ENCODE measurements at regions not wholly inside any gene's neighbourhood (a gene's known extent, or its start where the extent isn't known, plus 50 kb on each side); places are given as distances from the start of the nearest gene placed in this dataset.

DNA sequence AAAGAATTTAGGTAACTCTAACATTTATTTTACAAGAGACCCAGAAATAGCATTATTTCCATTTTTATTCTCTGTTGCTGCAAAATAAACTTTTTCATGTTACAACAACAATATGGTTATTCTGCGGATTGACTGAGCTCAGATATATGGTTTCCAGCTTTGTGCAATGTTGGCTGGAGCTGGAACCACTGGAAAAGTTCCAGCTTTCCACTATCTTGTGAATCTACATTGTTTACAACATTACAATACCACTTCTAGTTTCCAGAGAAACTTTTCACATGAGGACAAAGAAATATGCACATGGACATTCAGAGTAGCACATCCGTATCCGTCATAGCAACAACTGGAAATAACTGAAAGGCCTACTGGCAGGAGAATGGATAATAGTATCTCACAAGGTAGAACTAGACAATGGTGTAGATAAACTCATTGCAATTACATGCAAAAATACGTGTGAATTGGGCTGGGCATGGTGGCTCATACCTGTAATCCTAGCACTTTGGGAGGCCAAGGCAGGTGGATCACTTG, 436.1 kb upstream of the ADAMTS16 start:
- DNase-seq (ENCODE audit: low read depth in 3 of 3): no peak

DNA sequence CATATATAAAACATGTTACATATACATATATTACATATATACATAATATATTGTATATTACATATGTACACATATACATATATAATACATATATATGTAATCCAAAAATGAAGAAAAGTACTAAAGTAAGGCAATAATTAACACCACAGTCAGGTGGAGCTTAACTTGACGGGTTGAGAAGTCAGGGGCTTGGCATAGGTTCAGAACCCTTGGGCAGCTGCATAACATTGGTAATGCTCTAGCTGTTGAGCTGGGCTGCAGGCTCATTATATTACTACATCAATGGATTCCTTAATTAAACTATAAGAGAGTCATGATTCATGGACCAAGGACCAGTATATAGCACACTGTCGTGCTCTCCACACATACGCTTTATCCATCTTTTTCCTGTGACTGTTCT, 435.2 kb upstream of the ADAMTS16 start:
- DNase-seq (ENCODE audit: low read depth in 3 of 3): no peak

DNA sequence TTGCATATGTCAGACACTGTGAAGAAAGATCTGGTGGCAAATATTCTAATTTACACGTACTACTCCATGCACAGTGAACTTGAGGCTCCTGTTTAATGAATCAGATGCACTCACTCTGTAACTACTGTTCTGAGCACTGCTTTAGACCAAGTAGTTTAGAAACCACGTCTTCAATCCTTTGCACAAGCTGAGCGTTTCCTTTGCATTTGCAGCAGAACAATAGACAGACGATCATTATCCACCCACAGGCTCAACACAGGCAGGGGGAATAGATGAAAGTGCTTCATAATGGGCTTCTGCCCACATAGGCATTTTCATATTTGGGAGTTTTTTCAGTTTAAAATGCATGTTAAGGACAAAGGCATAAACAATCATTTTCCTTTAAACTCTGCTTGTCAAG, 423.3 kb upstream of the ADAMTS16 start:
- DNase-seq (ENCODE audit: low read depth in 3 of 3): no peak

DNA sequence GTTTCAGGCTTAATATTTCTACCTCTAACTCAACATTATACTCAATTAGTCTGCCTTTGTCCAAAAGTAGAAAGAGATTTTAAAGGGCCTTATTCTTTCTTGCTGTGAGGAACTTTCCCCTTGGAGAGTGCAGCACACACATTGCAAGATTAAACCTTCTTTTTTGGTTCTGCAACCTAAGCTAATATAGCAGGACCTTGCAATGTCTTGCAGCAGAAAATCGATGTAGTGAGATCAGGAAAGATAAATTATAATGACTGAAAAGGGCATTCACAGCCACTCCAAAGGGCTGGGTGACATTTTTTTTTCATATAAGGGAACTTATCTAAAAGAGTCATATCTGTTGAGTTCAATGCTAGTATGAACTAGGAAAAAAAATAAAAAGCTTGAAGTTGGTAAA, 422.7 kb upstream of the ADAMTS16 start:
- no peak for DNase-seq (ENCODE audit: low read depth in 3 of 3)

DNA sequence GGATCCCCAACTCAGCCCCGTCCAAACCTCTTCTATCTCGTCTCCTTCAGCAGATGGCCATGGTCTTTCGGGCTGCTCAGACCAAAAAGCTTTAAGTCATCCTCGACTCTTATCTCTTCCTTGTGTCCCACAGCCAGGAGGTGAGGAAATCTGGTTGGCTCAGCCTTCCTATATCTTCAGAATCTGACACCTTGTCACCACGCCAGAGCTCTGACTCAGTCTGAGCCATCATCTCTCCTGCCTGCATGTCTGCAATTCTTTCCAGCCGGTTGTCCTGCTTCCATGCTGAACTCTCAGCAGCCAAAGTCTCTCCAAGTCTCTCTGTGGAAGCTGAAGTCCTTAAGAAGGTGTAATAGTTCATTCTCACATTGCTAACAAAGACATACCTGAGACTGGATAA, 419.3 kb upstream of the ADAMTS16 start:
- no peak for DNase-seq (ENCODE audit: low read depth in 3 of 3)

DNA sequence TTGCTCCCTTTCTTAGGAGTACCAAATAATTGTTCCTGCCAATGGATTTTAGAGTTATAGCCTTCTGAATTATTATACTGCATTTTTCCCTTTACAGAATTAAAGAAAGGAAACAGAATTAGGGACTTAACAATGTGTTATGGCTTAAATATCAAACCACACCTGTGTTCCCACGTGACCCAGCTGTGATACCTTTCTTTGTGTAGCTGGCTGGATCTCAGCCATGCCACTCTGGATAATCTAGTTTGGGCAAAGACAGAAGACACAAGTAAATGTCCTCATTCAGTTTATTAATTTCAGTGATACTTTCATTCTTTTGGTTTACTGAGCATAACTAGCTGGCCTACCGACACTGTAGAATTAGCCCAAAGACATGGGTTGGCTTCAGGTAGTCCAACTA, 417.2 kb upstream of the ADAMTS16 start:
- DNase-seq (ENCODE audit: low read depth in 3 of 3): no peak

DNA sequence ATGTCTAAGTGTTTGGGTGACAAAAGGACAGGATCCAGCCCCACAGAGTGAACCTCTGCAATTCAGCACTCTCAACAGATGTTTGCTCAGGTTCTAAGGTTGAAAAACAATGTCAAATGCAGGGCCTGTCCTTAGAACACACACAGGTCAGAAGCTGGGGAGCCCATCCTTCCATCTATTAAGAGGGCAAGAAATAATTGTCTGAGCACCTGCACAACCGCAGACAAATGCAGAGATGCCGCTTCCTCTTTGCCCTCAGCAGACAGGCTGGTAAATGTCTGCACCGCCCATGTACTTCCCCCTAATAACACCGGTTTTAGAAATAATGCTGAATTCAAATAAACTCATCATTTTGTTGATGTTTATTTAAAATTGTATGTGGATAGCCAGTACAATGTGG, 414.5 kb upstream of the ADAMTS16 start:
- DNase-seq (ENCODE audit: low read depth in 3 of 3): no peak

DNA sequence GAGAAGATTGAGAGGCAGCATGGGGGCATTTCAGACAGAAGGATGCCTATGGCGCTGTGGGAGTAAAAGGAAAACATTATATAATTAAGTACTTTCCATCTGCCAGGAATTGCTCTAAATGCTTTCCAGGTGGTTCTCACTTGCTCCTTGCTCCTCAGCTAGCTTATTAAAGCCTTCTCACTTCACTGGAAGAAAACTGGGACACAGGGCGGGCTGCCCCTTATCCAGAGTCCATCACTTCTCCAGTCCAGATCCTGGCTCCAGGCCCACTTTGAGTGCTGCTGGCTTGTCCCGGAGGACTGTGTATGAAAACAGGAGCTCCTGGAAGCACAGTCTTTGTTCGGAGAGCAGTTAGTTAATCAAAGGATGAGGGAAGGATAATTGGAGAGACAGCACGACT, 409.9 kb upstream of the ADAMTS16 start:
- DNase-seq (ENCODE audit: low read depth in 3 of 3): no peak

DNA sequence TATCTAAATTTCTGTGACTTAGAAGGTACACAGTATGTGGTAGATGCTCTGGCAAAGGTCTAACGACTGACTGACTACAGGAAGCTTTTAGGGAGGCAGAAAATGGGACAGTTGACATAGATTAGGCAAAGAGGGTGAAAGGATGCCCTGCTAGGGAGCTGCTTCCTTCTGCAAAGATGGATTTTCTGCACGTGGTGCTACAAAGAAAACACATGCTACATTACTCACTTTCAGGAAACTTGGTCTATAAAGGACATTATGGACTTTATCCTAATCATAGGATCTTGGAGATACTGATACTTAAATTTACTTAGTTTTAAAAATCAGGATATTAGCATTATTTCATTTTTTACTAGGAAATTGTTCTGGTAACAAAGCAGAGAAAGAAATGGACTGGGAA, 405.8 kb upstream of the ADAMTS16 start:
- DNase-seq (ENCODE audit: low read depth in 3 of 3): no peak

DNA sequence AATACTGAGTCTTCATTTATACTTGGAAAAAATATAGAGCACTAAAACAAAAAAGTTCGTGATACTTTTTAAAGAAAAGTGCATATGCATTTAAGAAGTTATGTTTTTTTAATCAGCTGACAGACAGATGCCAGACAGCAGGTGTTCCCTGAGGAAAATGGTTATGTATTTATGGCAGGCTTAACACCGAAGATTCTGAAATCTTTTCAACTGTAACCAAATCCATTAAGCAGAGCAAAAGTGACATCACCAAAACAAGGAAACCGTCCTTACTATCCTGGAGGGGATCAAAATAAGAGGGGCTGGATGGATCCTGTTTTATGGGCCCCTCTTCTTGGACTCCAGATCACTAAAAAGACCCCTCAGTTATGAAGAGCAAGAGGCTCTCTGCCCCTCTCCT, 404.9 kb upstream of the ADAMTS16 start:
- DNase-seq (ENCODE audit: low read depth in 3 of 3): no peak

DNA sequence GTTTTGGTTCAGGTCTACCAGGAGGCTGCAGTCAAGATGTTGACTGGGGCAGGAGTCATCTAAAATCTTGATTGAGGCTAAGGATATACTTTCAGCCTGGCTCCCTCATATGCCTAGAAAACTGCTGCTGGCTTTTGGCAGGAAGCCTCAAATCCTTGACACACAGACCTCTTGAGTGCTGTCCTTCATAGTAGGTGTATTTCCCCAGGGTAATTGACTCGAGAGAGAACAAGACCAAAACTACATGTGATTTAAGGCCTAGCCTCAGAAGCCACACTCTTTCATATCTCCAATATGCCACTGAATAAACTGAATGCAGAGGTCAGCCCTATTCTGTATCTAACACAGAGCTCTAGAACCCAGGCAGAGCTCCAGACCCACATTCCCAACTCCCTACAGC, 402.3 kb upstream of the ADAMTS16 start:
- no peak for DNase-seq (ENCODE audit: low read depth in 3 of 3)

DNA sequence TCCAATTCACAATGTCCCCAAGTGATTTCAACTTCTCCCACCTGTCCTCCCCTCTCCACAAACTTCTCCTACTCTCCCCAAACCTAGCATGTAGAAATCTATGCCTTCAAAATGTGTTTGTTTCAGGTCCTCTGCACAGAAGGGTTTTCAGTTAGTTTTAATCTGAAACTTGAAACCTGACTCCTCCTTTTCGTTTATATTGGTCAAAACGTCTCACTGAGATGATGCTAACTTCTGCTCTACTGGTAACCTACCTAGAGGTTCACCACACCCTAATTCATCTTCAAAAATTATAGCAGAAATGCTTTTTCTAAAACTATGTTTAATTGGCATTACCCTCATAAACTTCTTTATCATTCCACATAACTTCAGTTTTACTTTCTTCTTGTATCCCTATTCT, 401.8 kb upstream of the ADAMTS16 start:
- DNase-seq (ENCODE audit: low read depth in 3 of 3): no peak

DNA sequence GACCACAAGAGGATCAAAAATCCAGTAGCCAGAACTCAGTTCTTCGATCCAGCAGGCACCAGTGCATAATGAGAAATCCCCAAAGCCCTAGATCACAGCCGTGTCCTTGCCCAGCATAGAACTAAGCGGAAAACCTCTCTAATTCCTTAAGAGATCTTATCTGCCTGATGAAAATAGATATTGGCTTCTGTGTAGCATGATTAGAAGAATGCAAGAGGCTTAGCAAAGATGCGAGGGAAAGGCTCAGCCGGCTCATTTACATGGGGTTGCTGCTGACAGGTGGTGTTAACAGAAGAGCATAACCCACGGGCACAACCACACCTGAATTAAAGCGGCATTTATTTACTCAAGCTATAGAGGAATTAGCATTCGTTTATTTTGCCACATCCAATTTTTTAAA, 400.0 kb upstream of the ADAMTS16 start:
- no peak for DNase-seq (ENCODE audit: low read depth in 3 of 3)

DNA sequence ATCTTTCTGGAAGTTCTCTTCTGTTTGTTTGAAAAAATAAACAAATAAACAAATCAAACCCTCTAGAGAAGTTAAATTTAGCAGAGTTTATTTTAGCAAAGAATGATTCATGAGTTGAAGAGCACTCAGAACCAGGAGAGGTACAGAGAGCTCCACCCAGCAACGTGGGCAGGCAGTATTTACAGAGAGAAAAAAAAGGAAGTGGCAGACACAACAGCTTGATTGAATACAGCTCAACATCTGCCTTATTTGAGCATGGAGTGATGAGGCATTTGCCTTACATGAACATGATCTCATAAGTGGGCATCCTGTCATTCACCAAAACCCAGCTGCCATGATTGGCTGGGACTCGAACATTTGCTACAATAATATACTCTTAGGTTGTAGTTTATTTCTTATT, 381.6 kb upstream of the ADAMTS16 start:
- no peak for DNase-seq (ENCODE audit: low read depth in 3 of 3)

DNA sequence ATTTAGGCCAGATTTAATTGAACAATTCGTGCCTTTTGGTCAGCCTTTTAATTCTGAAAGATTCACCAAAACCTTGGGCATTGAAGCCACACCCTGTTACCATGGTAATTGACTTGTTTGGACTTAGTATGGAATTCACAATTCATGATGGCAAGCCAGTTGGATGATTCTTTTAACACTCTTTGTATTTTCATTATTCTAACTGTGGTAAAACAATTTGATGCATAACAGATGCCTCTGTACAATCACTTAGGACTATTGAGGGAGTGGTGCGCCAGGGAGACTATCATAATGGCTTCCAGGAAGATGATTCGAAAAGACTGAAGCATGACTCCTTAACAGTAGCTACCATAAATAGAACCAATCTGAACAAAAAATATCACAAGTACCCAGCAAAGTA, 381.1 kb upstream of the ADAMTS16 start:
- no peak for DNase-seq (ENCODE audit: low read depth in 3 of 3)

DNA sequence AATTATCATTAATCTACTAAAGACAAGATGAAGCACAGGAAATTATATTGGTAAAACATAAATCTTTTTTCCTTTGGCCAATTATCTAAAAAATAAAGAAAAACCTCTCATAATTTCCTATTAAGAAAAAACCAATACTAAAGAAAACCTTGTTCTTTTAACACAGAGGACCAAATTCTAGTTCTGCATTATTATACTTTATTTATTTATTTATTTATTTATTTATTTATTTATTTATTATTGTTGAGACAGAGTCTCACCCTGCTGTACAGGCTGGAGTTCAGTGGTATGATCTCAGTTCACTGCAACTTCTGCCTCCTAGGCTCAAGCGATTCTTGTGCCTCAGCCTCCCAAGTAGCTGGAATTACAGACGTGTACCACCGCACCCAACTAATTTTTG, 377.8 kb upstream of the ADAMTS16 start:
- no peak for DNase-seq (ENCODE audit: low read depth in 3 of 3)

DNA sequence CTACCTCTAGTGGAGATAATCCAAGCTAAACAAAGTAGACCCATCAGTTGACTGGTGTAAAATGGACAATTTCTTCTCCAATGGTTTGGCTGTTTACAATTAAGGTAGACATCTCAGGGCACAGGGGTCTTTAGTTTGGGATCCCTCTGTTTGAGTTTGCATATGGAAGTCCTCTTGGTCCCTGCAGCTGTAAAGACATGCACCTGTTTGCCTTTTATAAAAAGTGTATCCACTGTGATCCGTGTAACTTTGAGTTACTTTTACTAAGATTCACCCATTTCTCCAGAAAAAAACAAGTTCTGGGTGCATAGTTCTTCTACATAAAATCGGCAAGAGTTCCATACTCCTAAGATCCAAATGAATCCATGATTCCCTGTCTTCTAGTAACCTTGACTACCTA, 374.7 kb upstream of the ADAMTS16 start:
- DNase-seq (ENCODE audit: low read depth in 3 of 3): no peak

DNA sequence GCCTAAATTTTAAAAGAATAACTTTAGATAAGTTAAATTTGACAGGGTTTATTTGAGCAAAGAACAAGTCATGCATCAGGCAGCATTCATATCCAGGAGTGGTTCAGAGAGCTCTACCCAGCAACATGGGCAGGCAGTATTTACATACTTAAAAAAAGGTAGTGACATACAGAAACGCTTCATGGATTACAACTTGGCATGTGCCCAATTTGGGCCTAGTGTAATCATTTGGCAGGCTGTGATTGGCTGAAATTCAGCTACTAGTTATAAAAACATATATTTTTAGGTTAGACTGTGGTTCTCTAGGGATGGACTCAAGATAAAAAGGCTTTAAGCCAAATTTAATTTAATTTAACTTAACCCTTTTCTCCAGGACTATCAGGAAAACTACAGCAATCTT, 374.0 kb upstream of the ADAMTS16 start:
- no peak for DNase-seq (ENCODE audit: low read depth in 3 of 3)

DNA sequence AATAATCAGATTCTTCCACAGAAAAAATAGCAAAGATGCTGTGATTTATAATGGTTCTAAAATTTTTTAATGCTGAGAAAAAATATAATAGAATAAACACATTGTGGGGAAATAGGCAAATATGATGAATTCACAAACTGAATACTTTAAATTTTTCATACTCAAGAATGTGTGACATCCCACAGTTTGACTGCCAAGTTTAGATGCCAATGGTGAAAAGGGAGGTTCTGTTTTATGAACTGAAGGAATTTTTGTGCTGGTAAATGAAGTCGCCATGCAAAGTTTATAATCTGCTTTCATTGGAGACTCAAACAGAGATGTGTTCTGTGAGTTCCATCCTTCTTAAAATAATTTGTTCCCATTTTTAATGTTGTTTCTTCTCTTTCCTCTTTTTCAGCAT, 367.5 kb upstream of the ADAMTS16 start:
- no peak for DNase-seq (ENCODE audit: low read depth in 3 of 3)

DNA sequence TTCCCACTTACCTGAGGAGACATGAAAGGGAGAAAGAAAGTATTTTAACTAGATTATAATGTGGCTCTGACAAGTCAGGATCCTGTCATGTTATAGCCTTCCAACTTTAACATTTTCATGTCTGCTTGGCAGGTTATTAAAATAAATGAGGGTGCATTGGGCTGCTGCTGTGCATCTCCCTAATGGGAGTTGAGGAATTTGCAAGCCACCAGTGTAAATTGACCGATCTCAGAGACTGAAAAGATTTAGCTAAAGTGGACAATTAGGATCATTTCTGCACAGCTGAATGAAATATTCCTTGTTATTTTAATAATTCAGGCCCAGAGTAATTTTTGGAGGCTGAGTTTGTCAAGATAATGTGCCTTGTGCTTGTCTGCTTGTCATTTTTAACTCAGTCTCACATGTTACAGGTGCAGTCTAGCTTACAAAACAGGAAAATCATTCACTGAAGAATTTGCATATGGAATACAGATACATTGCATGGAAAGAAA, 366.3 kb upstream of the ADAMTS16 start:
- DNase-seq (ENCODE audit: low read depth in 3 of 3): no peak

DNA sequence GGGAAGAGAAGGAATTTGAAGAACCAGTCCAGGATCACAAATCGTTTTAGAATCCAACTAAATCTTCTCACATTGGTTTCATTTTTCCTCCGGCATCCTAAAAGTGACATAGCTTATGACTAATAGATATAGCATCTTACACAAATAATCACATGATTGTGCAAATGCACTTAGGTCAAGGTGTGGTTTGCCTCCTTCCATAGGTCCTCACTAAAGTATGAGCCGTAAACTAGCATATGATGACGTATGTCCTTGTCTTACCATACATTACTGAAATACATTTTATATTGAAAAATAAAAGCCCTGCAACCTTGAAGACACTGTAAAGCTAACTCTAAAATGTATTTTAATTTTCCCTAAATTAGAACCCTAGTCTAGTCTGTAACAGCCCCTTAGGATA, 362.7 kb upstream of the ADAMTS16 start:
- no peak for DNase-seq (ENCODE audit: low read depth in 3 of 3)

DNA sequence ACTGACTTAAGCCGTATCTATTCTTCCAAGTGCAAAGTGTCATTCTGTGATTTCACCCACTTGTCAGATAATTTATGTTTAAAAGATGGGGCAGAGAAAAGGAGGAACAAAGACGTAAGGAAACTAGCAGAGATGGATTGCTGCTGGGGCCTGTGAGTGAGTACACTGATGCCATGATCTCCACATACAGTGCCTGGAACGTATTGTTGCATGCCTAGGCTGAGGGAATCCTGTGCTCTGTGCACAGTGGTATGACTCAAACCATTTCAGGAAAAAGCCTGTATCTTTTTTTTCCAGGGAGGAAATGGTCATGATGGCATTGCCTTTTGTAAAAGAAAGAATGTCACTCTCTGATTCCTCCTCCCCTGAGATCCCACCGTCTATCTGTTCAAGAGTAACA, 359.5 kb upstream of the ADAMTS16 start:
- DNase-seq (ENCODE audit: low read depth in 3 of 3): no peak

DNA sequence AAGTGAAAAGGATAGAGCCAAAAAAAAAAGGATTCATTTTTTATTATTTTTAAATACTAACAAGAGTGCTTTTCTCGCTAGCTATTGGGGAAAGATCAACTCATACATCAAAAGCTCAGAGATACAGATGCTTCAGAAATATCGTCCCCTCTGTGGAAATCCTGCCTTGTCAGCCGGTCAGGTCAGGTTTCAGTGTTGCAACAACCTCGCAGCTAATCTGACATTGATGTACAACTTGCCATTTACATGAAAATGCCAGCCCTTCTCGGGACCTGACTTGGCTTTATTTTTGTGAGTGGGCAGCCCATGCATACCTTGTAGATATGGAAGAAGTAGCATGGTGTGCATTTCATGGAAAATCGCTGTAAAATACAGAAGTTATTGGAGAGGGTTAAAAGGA, 358.8 kb upstream of the ADAMTS16 start:
- DNase-seq (ENCODE audit: low read depth in 3 of 3): no peak

DNA sequence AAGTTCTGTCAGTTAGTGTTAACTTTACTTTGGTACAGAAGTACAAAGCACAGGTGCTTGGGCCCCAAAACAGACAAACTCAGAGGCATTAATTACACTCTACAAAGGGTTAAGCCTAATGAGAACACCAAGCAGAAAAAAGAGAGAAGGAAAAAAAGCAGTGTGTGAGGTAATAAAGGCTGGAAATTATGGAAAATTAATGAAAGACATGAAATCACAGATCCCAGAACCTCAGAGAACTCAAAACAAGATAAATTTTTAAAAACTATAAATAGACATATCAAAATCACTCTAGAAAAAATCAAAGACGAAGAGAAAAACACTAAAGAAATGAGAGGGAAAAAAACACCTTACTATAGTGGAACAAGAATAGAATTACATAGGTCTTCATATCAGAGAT, 354.2 kb upstream of the ADAMTS16 start:
- no peak for DNase-seq (ENCODE audit: low read depth in 3 of 3)

DNA sequence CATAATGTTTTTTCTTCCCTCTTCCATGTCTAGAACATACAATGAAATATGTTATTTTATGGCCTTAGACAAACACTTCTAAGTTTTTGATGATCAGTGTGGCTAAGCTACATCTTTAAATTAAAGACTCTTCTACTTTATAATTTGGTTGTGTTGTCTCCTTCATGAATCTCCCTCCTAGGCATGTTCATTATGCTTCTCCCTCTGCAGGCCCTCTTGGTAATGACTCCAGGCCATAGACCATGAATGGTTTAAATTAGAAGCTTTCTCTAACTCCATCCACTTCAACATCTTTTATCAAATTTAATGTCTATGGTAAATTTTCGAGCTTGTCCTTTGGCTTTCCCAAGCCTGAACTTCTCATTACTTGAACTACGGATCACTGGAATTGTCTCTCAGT, 342.7 kb upstream of the ADAMTS16 start:
- DNase-seq (ENCODE audit: low read depth in 3 of 3): no peak
